CD1c-positive myeloid dendritic cell (primary cell): ENCODE measurements at regions not wholly inside any gene's neighbourhood (a gene's known extent, or its start where the extent isn't known, plus 50 kb on each side); places are given as distances from the start of the nearest gene placed in this dataset.
"Not testable (repeated sequence)": the region's sequence is repeated elsewhere in the genome, so short reads cannot be mapped to it uniquely, and the experiment has no call there.

Experiments
- DNase-seq: peaks from one replicate; pipeline ENCODE4 v3.0.0-alpha.2; 2016; ENCODE audit errors: extremely low spot score

- DNase-seq: no peak
Observed at GRCh38 chr22:22193923-22194322, 50.7 kb upstream of the VPREB1 start.

- DNase-seq: not testable (repeated sequence)
Observed at GRCh38 chr22:22193462-22193861, 51.1 kb upstream of the VPREB1 start.

GRCh38 chr22:22193006-22193405 is 51.6 kb upstream of the VPREB1 start:
- DNase-seq: not testable (repeated sequence)

- not testable (repeated sequence) for DNase-seq
Observed at GRCh38 chr22:22189796-22190195, 54.8 kb upstream of the VPREB1 start.

GRCh38 chr22:22187863-22188262 is 56.7 kb upstream of the VPREB1 start:
- DNase-seq: not testable (repeated sequence)

GRCh38 chr22:22187299-22187698 is 57.3 kb upstream of the VPREB1 start:
- DNase-seq: no peak

GRCh38 chr22:22185844-22186499 is 58.6 kb upstream of the VPREB1 start:
- no peak for DNase-seq

- DNase-seq: no peak
Observed at GRCh38 chr22:22185217-22185616, 59.4 kb upstream of the VPREB1 start.

- DNase-seq: no peak
Observed at GRCh38 chr22:22184277-22184807, 60.2 kb upstream of the VPREB1 start.

- no peak for DNase-seq
Observed at GRCh38 chr22:22182990-22183264, 61.7 kb upstream of the VPREB1 start.

GRCh38 chr22:22182218-22182989 is 62.2 kb upstream of the VPREB1 start:
- DNase-seq: no peak

- DNase-seq: no peak
Observed at GRCh38 chr22:22181341-22181850, 63.2 kb upstream of the VPREB1 start.

- no peak for DNase-seq
Observed at GRCh38 chr22:22180738-22181285, 63.8 kb upstream of the VPREB1 start.

- DNase-seq: no peak
Observed at GRCh38 chr22:22179858-22180257, 64.7 kb upstream of the VPREB1 start.

- no peak for DNase-seq
Observed at GRCh38 chr22:22178992-22179391, 65.6 kb upstream of the VPREB1 start.

GRCh38 chr22:22178355-22178965 is 66.1 kb upstream of the VPREB1 start:
- no peak for DNase-seq

GRCh38 chr22:22176929-22177616 is 67.5 kb upstream of the VPREB1 start:
- DNase-seq: no peak

GRCh38 chr22:22172896-22173628 is 71.5 kb upstream of the VPREB1 start:
- not testable (repeated sequence) for DNase-seq

GRCh38 chr22:22171357-22172218 is 73.0 kb upstream of the VPREB1 start:
- no peak for DNase-seq

- no peak for DNase-seq
Observed at GRCh38 chr22:22169923-22170322, 74.7 kb upstream of the VPREB1 start.
